GM12875 (cell line): ENCODE measurements at regions not wholly inside any gene's neighbourhood (a gene's known extent, or its start where the extent isn't known, plus 50 kb on each side); places are given as distances from the start of the nearest gene placed in this dataset.

ENCODE experiments used
- H3K4me3 ChIP-seq: one replicate; pipeline ENCODE4 v1.5.1; 2011; ENCODE audit warnings: low read depth, low read length, control low read depth
- TF ChIP-seq, protein P1 (sequence below): IDR thresholded peaks from 2 replicates; pipeline ENCODE4 v1.5.1; 2011; ENCODE audit warnings: low read depth, mild to moderate bottlenecking, control low read depth, inconsistent platforms, low read length, moderate library complexity, borderline replicate concordance; ENCODE audit not compliant: insufficient read depth

- TF ChIP-seq, protein P1, sequence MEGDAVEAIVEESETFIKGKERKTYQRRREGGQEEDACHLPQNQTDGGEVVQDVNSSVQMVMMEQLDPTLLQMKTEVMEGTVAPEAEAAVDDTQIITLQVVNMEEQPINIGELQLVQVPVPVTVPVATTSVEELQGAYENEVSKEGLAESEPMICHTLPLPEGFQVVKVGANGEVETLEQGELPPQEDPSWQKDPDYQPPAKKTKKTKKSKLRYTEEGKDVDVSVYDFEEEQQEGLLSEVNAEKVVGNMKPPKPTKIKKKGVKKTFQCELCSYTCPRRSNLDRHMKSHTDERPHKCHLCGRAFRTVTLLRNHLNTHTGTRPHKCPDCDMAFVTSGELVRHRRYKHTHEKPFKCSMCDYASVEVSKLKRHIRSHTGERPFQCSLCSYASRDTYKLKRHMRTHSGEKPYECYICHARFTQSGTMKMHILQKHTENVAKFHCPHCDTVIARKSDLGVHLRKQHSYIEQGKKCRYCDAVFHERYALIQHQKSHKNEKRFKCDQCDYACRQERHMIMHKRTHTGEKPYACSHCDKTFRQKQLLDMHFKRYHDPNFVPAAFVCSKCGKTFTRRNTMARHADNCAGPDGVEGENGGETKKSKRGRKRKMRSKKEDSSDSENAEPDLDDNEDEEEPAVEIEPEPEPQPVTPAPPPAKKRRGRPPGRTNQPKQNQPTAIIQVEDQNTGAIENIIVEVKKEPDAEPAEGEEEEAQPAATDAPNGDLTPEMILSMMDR = no peak
- H3K4me3 ChIP-seq = no peak overlapping the region
These were observed 113.3 kb upstream of the OTUD4 start for GRCh38 chr4:145293658-145294057.

GRCh38 chr4:145290955-145291354 lies 110.6 kb upstream of the OTUD4 start:
- TF ChIP-seq, protein P1 = no peak
- no peak overlapping the region for H3K4me3 ChIP-seq

DNA sequence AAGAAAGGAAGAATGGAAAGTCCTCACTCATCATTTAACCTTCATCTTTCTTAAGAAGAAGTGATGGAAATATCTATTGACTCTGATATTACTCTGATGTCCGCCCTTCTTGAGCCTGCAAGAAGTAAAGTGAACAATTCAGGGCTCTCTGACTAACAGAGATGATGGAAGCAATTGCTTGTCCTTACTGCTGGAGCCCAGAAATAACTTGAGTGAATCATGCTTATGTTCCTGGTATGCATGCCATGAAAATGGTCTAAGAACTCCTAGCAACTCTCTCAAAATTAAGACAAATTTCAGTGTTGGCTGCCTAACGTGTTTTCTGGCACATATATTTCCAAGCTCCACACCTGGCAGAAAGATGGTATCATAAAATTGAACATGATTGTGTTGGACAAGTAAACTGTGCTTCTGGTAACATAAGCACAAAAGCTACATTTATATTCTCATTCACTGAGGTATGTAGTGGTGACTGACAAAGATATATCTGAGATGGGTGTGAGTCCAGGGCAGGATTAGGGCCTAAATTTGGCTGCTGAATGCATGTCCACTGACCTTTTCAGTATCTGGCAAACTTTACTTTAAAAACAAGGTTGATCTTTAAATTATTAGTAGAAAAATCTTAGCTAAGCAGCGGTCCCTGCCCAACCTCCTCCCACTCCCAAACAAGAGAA lies 109.2 kb upstream of the OTUD4 start:
- no peak overlapping the region for H3K4me3 ChIP-seq
- TF ChIP-seq, protein P1 = no peak

DNA sequence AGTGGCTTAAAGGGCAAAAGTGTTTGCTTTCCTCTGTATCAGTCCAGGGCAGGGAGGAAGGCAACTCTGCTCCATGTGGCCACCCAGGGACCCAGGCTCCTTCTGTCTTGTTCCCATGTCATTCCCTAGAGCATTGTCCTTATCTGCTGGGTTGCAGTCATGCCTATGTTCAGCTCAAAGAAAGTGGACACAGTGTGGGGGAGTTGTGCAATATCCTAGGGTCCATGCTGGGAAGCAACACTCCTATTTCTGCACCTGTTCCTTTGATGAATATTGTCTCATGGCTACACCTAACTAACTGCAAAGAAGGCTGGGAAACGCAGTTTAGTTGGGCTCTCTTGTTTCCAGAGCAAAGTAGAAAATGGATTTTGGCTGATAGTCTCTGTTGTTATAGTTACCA lies 107.0 kb upstream of the OTUD4 start:
- no peak overlapping the region for H3K4me3 ChIP-seq
- TF ChIP-seq, protein P1 = no peak

DNA sequence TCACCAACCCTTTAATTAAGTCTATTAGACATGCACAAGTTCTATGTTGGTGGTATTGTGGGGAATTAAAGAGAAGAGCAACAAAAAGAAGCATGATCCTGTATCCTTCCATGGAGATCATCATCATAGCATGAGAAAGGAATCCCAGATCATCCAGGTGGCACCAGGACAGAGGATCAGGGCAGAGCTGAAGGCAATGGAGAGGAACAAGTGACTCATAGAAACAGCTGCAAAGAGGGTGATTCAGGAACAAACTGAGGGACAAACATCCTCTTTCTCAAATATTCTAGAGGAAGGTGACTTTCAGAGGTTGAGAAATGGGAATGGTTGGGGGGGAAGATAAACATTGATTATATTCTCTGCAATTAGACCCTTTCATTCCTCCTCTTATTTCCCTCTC lies 105.5 kb upstream of the OTUD4 start:
- TF ChIP-seq, protein P1 = no peak
- H3K4me3 ChIP-seq = no peak overlapping the region

DNA sequence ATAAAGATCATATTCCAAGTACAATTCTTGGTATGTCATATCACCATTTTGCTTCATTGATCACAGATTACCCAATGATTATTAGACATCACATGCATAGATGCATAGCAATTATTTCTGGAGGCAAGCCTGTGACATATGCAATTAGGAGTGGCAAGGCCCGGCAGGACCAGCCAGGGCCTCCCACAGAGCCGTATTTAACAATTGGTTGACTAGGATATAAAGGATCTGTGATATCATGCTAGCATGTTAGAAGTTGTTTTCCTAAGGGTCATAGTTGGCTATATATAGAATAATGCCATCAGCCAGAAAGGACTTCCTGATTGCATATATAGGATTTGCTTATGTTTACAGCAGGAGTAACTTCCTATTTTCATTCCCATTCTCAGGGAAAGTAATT lies 103.5 kb upstream of the OTUD4 start:
- TF ChIP-seq, protein P1 = no peak
- no peak overlapping the region for H3K4me3 ChIP-seq

DNA sequence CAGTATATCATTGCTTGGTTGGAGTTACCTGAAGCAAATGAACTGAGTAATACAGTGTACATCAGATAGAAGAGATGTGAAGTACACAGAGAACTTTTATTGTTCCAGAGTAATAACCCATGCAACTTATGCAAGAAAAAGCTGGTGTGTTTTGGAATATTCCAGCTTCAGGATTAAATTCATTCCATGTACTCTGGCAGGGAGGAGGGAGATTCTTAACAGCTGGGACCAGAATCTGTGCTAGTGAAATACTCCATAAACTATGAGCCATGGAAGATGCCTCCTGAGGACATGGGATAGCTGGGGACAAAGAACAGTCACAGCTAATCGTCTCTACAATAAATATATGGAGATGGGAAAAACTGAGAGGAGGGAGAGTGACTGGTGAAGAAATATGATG lies 101.6 kb upstream of the OTUD4 start:
- no peak overlapping the region for H3K4me3 ChIP-seq
- TF ChIP-seq, protein P1 = no peak
